ENCODE measurements at regions not wholly inside any gene's neighbourhood (a gene's known extent, or its start where the extent isn't known, plus 50 kb on each side); places are given as distances from the start of the nearest gene placed in this dataset.

DNA sequence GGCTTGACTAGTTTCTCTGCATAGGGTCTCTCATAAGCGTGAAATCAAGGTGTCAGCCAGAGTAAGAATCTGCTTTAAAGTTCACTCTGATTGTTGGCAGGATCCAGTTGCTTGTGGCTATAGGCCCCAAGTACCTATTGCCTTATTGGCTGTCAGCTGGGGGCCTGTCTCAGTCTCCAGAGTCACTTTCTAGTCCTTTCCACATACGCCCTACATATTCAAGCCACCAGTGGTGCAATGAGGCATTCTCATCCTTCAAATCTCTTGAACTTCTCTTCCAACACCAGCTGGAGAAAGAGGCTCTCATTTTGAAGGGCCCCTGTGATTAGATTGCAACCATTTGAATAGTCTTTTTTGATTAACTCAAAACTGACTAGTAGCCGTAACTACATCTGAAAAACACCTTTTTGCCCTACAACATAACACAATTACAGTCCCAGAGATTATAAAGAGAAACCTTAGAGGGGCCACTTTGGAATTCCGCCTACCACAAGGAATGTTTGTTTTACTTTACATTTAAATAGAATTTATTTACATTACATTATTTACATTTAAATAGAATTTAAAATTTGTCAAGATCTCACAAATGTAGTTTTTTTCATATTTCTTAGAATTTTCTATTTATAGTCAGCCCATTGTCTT is 520.1 kb downstream of the DSC3 start:
- TF ChIP-seq, protein P1, sequence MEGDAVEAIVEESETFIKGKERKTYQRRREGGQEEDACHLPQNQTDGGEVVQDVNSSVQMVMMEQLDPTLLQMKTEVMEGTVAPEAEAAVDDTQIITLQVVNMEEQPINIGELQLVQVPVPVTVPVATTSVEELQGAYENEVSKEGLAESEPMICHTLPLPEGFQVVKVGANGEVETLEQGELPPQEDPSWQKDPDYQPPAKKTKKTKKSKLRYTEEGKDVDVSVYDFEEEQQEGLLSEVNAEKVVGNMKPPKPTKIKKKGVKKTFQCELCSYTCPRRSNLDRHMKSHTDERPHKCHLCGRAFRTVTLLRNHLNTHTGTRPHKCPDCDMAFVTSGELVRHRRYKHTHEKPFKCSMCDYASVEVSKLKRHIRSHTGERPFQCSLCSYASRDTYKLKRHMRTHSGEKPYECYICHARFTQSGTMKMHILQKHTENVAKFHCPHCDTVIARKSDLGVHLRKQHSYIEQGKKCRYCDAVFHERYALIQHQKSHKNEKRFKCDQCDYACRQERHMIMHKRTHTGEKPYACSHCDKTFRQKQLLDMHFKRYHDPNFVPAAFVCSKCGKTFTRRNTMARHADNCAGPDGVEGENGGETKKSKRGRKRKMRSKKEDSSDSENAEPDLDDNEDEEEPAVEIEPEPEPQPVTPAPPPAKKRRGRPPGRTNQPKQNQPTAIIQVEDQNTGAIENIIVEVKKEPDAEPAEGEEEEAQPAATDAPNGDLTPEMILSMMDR (IDR thresholded peaks at IDR 0.05), result no peak
- TF ChIP-seq POLR2A (IDR thresholded peaks at IDR 0.05), result no peak
